ENCODE measurements at regions not wholly inside any gene's neighbourhood (a gene's known extent, or its start where the extent isn't known, plus 50 kb on each side); places are given as distances from the start of the nearest gene placed in this dataset.
"Not testable (repeated sequence)": the region's sequence is repeated elsewhere in the genome, so short reads cannot be mapped to it uniquely, and the experiment has no call there.

GRCh38 chr14:81955123-81955522, 421.5 kb upstream of the SEL1L start:
- DNase-seq (ENCODE audit: low read depth in 3 of 3) = no peak

- no peak for DNase-seq (ENCODE audit: low read depth in 3 of 3)
These were observed 427.1 kb upstream of the SEL1L start for GRCh38 chr14:81960781-81961180.

GRCh38 chr14:81963846-81964245, 430.2 kb upstream of the SEL1L start:
- DNase-seq (ENCODE audit: low read depth in 3 of 3) = no peak

GRCh38 chr14:81970307-81970706, 436.7 kb upstream of the SEL1L start:
- no peak for DNase-seq (ENCODE audit: low read depth in 3 of 3)

- no peak for DNase-seq (ENCODE audit: low read depth in 3 of 3)
These were observed 438.3 kb upstream of the SEL1L start for GRCh38 chr14:81971911-81972310.

GRCh38 chr14:81972601-81973000, 438.9 kb upstream of the SEL1L start:
- DNase-seq (ENCODE audit: low read depth in 3 of 3) = no peak

GRCh38 chr14:81974543-81974942, 440.9 kb upstream of the SEL1L start:
- no peak for DNase-seq (ENCODE audit: low read depth in 3 of 3)

- DNase-seq (ENCODE audit: low read depth in 3 of 3) = no peak
These were observed 447.1 kb upstream of the SEL1L start for GRCh38 chr14:81980601-81981306.

- no peak for DNase-seq (ENCODE audit: low read depth in 3 of 3)
These were observed 447.6 kb upstream of the SEL1L start for GRCh38 chr14:81981307-81981675.

GRCh38 chr14:81982046-81982445, 448.4 kb upstream of the SEL1L start:
- no peak for DNase-seq (ENCODE audit: low read depth in 3 of 3)

- no peak for DNase-seq (ENCODE audit: low read depth in 3 of 3)
These were observed 452.4 kb upstream of the SEL1L start for GRCh38 chr14:81986005-81986404.

- no peak for DNase-seq (ENCODE audit: low read depth in 3 of 3)
These were observed 455.6 kb upstream of the SEL1L start for GRCh38 chr14:81989211-81989610.

GRCh38 chr14:81990312-81990761, 456.7 kb upstream of the SEL1L start:
- peak; percentile 11 to 14 (median 11) for DNase-seq (ENCODE audit: low read depth in 3 of 3)

GRCh38 chr14:81991998-81992397, 458.3 kb upstream of the SEL1L start:
- no peak for DNase-seq (ENCODE audit: low read depth in 3 of 3)

- DNase-seq (ENCODE audit: low read depth in 3 of 3) = no peak
These were observed 459.8 kb upstream of the SEL1L start for GRCh38 chr14:81993432-81993831.

- DNase-seq (ENCODE audit: low read depth in 3 of 3) = no peak
These were observed 469.8 kb upstream of the SEL1L start for GRCh38 chr14:82003426-82003825.

GRCh38 chr14:82009076-82009475, 475.4 kb upstream of the SEL1L start:
- DNase-seq (ENCODE audit: low read depth in 3 of 3) = no peak

GRCh38 chr14:82009993-82010392, 476.3 kb upstream of the SEL1L start:
- DNase-seq (ENCODE audit: low read depth in 3 of 3) = no peak

GRCh38 chr14:82011460-82011859, 477.8 kb upstream of the SEL1L start:
- no peak for DNase-seq (ENCODE audit: low read depth in 3 of 3)

- DNase-seq (ENCODE audit: low read depth in 3 of 3) = no peak
These were observed 495.4 kb upstream of the SEL1L start for GRCh38 chr14:82029038-82029437.

GRCh38 chr14:82035397-82035796, 501.7 kb upstream of the SEL1L start:
- DNase-seq (ENCODE audit: low read depth in 3 of 3) = no peak

GRCh38 chr14:82038066-82038465, 504.4 kb upstream of the SEL1L start:
- not testable (repeated sequence) for DNase-seq (ENCODE audit: low read depth in 3 of 3)

GRCh38 chr14:82045339-82045738, 511.7 kb upstream of the SEL1L start:
- no peak for DNase-seq (ENCODE audit: low read depth in 3 of 3)
